ENCODE measurements at regions not wholly inside any gene's neighbourhood (a gene's known extent, or its start where the extent isn't known, plus 50 kb on each side); places are given as distances from the start of the nearest gene placed in this dataset.
"Not testable (repeated sequence)": the region's sequence is repeated elsewhere in the genome, so short reads cannot be mapped to it uniquely, and the experiment has no call there.

GRCh38 chr3:150123249-150123648 lies 152.6 kb upstream of the PFN2 start:
- ATAC-seq; H3K27ac Mint-ChIP-seq; H3K4me3 Mint-ChIP-seq; H3K36me3 Mint-ChIP-seq; H3K4me1 Mint-ChIP-seq; H3K9me3 Mint-ChIP-seq; DNase-seq (ENCODE audit: low spot score in 2 of 2): not testable (repeated sequence)

- ATAC-seq = no peak
- Mint-ChIP-seq H3K4me1 (peaks cover 6% of the 10 kb centered on the region), H3K27ac (no peak overlapping the region), H3K36me3 (no peaks in the 10 kb centered on the region), H3K9me3 (no peaks in the 10 kb centered on the region), H3K4me3 (no peak overlapping the region)
- no peak for DNase-seq (ENCODE audit: low spot score in 2 of 2)
These were observed 147.5 kb upstream of the PFN2 start for GRCh38 chr3:150118219-150118618.

GRCh38 chr3:150117076-150117475 lies 146.4 kb upstream of the PFN2 start:
- no peak overlapping the region for H3K27ac Mint-ChIP-seq
- H3K36me3 Mint-ChIP-seq = no peaks in the 10 kb centered on the region
- ATAC-seq (no peak), DNase-seq (ENCODE audit: low spot score in 2 of 2) (no peak)
- peaks cover 6% of the 10 kb centered on the region for H3K4me1 Mint-ChIP-seq
- no peak overlapping the region for H3K4me3 Mint-ChIP-seq
- no peaks in the 10 kb centered on the region for H3K9me3 Mint-ChIP-seq

- no peak for DNase-seq (ENCODE audit: low spot score in 2 of 2)
- ATAC-seq = no peak
- Mint-ChIP-seq H3K9me3 (no peaks in the 10 kb centered on the region), H3K27ac (no peak overlapping the region), H3K36me3 (no peaks in the 10 kb centered on the region), H3K4me3 (no peak overlapping the region), H3K4me1 (peaks cover 6% of the 10 kb centered on the region)
These were observed 145.5 kb upstream of the PFN2 start for GRCh38 chr3:150116196-150116595.

DNA sequence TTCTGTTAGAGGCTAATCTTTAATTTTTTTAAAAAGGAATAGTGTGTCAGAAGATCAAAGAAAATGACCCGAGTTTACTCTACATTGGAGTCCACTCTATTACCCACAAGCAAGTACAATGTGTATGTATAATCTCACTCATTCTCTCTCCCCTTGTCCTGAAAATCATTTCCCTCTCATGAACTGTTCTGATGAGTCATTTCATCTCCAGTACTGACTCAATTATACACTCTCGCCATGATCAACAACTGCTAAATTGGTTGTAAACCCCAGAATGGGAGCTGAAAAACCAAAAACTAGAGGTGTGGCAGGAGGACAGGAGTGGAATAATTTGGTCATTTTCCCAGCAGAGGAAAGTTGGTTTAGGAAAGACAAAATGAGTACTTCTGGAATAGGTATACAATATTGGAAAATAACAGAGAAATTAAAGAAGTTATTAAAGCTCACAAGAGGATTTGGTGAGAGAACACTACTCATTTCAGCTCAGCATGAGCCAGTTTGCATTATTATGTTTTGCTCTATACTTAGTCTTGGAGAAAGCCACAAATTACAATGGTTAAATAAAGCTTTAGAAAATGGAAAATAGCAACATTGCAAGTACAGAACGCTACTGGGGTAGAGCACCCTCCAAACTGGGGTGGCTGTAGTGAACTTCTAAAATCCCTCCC lies 144.3 kb upstream of the PFN2 start:
- H3K27ac Mint-ChIP-seq = no peak overlapping the region
- DNase-seq (ENCODE audit: low spot score in 2 of 2) (no peak), ATAC-seq (peak; percentile 90)
- H3K4me3 Mint-ChIP-seq = no peak overlapping the region
- no peaks in the 10 kb centered on the region for H3K9me3 Mint-ChIP-seq
- no peaks in the 10 kb centered on the region for H3K36me3 Mint-ChIP-seq
- H3K4me1 Mint-ChIP-seq = peaks cover 6% of the 10 kb centered on the region

DNA sequence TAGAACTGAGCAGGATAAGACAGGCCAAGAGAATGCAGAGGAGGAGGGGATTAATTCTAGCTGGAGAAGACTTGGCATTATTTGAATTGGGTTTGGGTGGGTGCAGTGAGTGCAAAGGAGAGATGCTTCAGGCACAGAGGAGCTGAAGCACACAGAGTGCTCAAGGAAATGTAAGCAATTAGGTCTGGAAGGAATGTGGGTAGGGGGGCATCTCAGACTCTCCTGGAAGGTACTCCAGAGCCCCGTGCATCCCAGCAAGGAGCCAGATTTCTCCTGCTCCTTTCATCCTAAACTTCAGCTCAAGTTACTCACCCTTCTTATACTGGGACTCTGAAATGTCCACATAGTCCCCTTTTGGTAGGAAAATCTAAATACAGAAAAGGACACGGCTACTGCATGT lies 143.6 kb upstream of the PFN2 start:
- Mint-ChIP-seq H3K9me3 (no peaks in the 10 kb centered on the region), H3K27ac (no peak overlapping the region), H3K4me1 (peaks cover 6% of the 10 kb centered on the region), H3K4me3 (no peak overlapping the region), H3K36me3 (no peaks in the 10 kb centered on the region)
- DNase-seq (ENCODE audit: low spot score in 2 of 2) = no peak
- no peak for ATAC-seq

- Mint-ChIP-seq H3K36me3 (no peaks in the 10 kb centered on the region), H3K9me3 (no peaks in the 10 kb centered on the region), H3K4me3 (no peak overlapping the region), H3K27ac (no peak overlapping the region), H3K4me1 (peaks cover 4% of the 10 kb centered on the region)
- DNase-seq (ENCODE audit: low spot score in 2 of 2) (no peak), ATAC-seq (no peak)
These were observed 139.4 kb upstream of the PFN2 start for GRCh38 chr3:150110097-150110496.

DNA sequence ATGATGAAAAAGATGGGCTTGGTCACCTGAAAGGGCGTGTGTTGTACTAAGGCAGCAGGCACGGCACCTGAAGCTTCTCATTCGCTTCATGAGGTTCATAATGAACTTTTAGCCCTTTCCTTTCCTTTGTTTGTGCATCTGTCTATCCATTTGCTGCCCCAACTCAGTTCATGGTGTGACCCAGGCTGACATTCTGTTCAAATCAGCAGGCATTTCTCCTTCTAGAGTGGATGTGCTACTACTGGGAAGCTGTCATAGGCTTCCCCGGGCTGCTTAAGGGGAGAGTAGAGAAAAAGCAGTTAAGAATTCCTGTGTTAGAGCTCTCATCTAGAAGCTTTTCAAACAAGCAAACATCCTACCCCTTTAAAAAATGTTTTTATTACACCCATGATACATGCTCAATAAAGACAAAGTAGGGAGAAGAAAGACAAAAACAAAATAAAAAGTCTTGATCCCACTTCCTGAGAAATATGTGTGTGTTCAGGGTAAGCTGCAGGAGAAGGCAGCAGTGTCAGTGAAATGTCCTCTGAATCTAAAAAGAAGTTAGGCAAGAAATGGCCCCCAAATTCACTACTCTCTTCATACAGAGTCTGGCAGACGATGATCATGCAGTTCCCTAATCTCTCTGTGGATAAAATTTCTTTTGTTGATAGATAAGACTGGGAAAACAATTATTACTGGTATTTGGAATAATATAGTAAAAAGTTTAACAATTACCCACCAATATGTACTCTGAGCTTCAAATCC lies 136.9 kb upstream of the PFN2 start:
- H3K4me3 Mint-ChIP-seq = no peak overlapping the region
- H3K36me3 Mint-ChIP-seq = no peaks in the 10 kb centered on the region
- ATAC-seq (no peak), DNase-seq (ENCODE audit: low spot score in 2 of 2) (no peak)
- no peaks in the 10 kb centered on the region for H3K4me1 Mint-ChIP-seq
- no peak overlapping the region for H3K27ac Mint-ChIP-seq
- no peaks in the 10 kb centered on the region for H3K9me3 Mint-ChIP-seq

DNA sequence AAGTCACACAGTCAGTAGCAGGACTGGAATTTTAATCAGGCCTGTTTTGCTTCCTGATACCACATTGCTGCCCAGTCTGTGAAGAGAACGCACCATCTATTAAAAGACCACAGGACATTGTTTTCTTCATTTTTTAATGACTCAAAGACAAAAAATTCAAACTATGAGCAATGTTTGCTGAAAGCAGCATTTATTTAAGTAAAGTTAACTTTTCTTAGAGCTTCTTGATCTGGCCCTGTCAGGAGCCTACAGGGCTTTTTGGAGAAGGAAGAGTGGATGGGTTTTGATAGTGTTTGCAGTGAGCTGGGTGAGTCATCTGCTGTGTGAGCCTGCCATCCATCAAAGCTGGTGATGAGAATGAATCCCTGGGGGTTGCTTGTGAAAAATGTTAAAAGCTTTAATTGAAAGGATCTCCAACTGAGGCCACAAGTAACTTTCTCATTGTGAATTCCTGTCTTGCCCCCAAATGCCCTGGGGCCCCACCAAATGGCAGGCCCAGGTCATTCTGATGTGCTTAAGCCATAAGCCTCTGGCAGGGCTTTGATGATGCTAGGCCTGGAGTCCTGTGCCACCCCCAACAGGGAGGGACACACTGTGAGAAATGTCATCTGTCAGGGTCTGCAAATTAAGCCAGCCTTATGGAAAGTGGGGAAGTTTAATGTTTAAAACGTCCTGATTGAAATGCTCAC lies 136.2 kb upstream of the PFN2 start:
- DNase-seq (ENCODE audit: low spot score in 2 of 2) = no peak
- H3K27ac Mint-ChIP-seq = no peak overlapping the region
- no peaks in the 10 kb centered on the region for H3K4me1 Mint-ChIP-seq
- no peaks in the 10 kb centered on the region for H3K36me3 Mint-ChIP-seq
- no peak for ATAC-seq
- H3K9me3 Mint-ChIP-seq = no peaks in the 10 kb centered on the region
- H3K4me3 Mint-ChIP-seq = no peak overlapping the region

- Mint-ChIP-seq H3K9me3 (no peaks in the 10 kb centered on the region), H3K4me1 (no peaks in the 10 kb centered on the region), H3K4me3 (no peak overlapping the region), H3K27ac (no peak overlapping the region), H3K36me3 (no peaks in the 10 kb centered on the region)
- no peak for ATAC-seq
- no peak for DNase-seq (ENCODE audit: low spot score in 2 of 2)
These were observed 135.4 kb upstream of the PFN2 start for GRCh38 chr3:150105886-150106612.

GRCh38 chr3:150105025-150105424 lies 134.3 kb upstream of the PFN2 start:
- Mint-ChIP-seq H3K36me3 (no peaks in the 10 kb centered on the region), H3K4me1 (no peaks in the 10 kb centered on the region), H3K9me3 (no peaks in the 10 kb centered on the region), H3K27ac (no peak overlapping the region), H3K4me3 (no peak overlapping the region)
- DNase-seq (ENCODE audit: low spot score in 2 of 2) = no peak
- ATAC-seq = no peak

DNA sequence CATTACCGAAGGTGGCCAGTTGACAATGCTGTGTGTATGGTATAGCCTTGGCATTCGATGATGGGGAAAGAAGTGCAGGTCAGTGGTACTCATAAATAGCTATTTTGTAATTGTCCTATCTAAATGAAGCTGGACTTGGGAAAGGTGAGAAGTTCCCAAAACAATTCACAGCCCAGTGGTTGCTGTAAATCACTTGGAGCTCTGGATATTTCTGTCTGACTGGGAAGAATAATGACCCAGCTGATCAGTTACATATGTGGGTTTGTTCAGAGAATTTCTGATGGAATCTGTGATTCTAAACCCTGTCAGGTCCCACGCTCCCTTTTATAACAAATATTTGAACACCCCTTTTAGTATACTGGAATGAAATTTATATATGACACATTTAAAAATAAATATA lies 133.9 kb upstream of the PFN2 start:
- no peak for DNase-seq (ENCODE audit: low spot score in 2 of 2)
- Mint-ChIP-seq H3K4me1 (no peaks in the 10 kb centered on the region), H3K27ac (no peak overlapping the region)

DNA sequence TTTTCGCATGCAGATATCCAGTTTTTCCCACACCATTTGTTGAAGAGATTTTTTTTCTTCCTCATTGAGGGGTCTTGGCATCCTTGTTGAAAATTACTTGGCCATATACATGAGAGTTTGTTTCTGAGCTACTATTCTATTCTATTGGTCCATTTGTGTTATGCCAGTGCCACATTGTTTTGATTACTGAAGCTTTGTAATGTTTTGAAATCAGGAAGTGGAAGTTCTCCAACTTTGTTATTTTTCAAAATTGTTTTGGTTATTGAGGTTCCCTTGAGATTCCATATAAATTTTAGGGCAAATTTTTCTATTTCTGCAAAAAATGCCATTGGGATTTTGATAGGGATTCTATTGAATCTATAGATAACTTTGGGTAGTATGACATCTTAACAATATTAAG lies 130.3 kb upstream of the PFN2 start:
- DNase-seq (ENCODE audit: low spot score in 2 of 2) = no peak
- Mint-ChIP-seq H3K4me1 (peaks cover 6% of the 10 kb centered on the region), H3K36me3 (no peaks in the 10 kb centered on the region), H3K9me3 (no peaks in the 10 kb centered on the region), H3K4me3 (no peak overlapping the region), H3K27ac (no peak overlapping the region)
- ATAC-seq = no peak

More for the DNA sequence above, 133.9 kb upstream of the PFN2 start:
- no peak for ATAC-seq
- H3K9me3 Mint-ChIP-seq = no peaks in the 10 kb centered on the region
- no peaks in the 10 kb centered on the region for H3K36me3 Mint-ChIP-seq
- H3K4me3 Mint-ChIP-seq = no peak overlapping the region

- Mint-ChIP-seq H3K4me1 (peaks cover 6% of the 10 kb centered on the region), H3K27ac (no peak overlapping the region), H3K4me3 (no peak overlapping the region), H3K9me3 (no peaks in the 10 kb centered on the region), H3K36me3 (no peaks in the 10 kb centered on the region)
- DNase-seq (ENCODE audit: low spot score in 2 of 2) (no peak), ATAC-seq (no peak)
These were observed 127.9 kb upstream of the PFN2 start for GRCh38 chr3:150098621-150099020.

- ATAC-seq (peak; percentile 77), DNase-seq (ENCODE audit: low spot score in 2 of 2) (no peak)
- no peak overlapping the region for H3K4me3 Mint-ChIP-seq
- peaks cover 6% of the 10 kb centered on the region for H3K4me1 Mint-ChIP-seq
- H3K9me3 Mint-ChIP-seq = no peaks in the 10 kb centered on the region
- H3K27ac Mint-ChIP-seq = no peak overlapping the region
- H3K36me3 Mint-ChIP-seq = no peaks in the 10 kb centered on the region
These were observed 126.8 kb upstream of the PFN2 start for GRCh38 chr3:150097588-150097890.

All from stimulated activated effector memory CD8-positive, alpha-beta T cell treated with anti-CD3 and anti-CD28 coated beads, Interleukin-12 subunit alpha, Interleukin-12 subunit beta, amount 100 ng/mL, for 72 hours (primary cell).